Activated CD4-positive, CD25-positive, alpha-beta regulatory T cell (primary cell): ENCODE measurements at regions not wholly inside any gene's neighbourhood (a gene's known extent, or its start where the extent isn't known, plus 50 kb on each side); places are given as distances from the start of the nearest gene placed in this dataset.

ENCODE experiments used
- DNase-seq, 4 experiments: peaks; one replicate each; lab custom pipeline; 2025; lab: John Stamatoyannopoulos, UW

DNA sequence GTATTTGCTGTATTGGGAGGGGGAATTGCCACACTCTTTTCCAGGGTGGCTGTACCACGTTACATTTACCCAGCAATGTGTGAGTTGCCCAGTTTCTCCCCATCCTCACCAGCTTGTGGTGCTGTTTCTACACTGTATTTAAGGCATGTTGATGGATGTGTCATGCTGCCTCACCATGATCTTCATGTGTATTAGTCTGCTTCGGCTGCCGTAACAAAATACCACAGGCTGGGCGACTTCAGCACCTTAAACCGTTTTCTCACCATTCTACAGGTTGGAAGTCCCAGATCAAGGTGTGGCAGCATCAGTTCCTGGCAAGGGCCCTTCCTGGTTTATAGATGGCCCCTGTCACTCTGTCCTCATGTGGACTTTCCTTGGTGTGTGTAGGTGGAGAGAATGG lies 169.7 kb downstream of the IGLL1 start:
- no peak for DNase-seq

DNA sequence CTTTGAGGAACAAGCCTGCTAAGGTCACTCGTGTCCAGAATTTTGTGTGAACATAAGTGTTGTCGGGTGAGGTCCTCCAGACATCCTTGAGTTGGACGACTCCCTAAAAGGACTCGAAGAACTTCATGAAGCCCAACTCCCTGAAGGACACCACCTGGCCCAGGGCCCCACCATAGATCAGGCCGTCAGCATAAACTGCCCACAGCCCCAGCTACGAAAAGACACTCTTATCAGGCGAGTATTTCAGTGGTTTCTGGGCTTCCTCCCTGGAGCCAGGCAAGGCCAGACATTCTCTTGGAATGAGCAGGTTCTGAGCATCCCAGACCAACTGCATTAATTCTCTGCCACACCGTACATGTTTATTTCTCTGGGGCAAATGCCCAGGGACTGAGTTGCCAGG lies 170.1 kb downstream of the IGLL1 start:
- DNase-seq: no peak

DNA sequence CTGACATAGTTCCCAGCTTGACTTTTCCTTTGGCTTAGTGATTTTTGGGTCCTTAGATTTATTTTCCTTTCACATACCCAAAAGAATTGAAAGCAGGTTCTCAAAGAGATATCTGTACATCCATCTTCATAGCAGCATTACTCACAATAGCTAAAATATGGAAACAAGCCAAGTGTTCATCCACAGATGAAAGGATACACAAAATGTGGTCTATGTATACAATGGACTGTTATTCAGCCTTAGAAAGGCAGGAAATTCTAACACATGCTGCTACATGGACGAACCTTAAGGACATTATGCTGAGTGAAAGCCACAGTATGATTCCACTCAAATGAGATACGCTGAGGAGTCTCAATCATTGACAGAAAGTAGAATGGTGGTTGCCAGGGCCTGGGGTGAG lies 171.8 kb downstream of the IGLL1 start:
- DNase-seq: no peak

DNA sequence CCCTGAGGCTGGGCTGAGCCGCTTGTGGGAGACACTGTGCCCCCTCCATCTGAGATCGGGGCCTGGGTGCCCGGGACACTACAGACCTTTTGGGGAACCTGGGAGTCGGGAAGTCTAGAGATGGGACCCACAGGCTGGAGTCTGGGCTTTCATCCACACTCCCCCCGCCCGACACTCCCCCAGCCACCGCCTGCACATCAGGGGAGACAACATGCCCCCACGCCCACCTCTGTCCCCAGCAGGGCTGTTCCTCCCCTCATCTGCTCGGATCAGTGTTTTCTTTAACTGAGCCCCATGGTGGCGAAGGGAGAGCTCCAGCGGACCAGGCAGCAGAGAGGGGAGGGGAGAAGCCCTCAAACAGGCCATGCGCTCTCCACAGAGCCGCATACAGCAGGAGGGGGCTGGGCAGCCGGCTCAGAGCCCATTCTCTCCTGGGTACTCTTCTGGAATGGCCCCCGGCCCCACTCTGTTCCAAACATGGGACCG lies 174.7 kb downstream of the IGLL1 start:
- DNase-seq: no peak

DNA sequence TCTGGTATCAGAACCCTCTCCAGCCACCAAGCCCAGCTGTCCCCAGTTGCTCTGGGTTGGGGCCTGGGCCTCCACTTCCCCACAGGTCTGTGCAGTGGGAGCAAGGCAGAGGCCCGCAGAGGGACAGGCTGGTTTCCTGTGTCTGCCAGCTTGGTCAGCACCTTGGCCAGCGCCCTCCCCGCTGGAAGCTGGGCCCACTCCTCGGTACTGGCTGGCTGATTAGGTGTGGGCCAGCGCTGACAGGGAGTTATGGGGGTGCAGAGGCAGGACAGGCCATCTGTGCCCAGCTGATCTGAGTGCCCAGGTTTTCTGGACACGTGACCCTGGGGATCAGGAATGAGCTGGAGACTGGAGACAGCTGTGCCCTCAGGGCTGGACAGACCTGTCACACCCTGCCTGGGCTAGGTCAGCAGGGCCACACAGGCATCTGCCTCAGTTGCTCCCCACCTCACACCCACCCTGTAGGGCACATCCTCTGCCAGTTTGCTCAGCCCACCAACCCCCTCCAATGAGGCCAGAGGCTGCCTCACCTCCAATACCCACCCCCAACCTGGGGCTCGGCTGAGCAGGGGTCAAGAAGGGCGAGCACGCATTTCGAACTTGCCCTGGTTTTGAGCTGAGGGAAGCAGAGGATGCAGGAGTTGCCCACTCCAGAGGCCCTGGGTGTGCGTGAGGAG lies 175.3 kb downstream of the IGLL1 start:
- no peak for DNase-seq

DNA sequence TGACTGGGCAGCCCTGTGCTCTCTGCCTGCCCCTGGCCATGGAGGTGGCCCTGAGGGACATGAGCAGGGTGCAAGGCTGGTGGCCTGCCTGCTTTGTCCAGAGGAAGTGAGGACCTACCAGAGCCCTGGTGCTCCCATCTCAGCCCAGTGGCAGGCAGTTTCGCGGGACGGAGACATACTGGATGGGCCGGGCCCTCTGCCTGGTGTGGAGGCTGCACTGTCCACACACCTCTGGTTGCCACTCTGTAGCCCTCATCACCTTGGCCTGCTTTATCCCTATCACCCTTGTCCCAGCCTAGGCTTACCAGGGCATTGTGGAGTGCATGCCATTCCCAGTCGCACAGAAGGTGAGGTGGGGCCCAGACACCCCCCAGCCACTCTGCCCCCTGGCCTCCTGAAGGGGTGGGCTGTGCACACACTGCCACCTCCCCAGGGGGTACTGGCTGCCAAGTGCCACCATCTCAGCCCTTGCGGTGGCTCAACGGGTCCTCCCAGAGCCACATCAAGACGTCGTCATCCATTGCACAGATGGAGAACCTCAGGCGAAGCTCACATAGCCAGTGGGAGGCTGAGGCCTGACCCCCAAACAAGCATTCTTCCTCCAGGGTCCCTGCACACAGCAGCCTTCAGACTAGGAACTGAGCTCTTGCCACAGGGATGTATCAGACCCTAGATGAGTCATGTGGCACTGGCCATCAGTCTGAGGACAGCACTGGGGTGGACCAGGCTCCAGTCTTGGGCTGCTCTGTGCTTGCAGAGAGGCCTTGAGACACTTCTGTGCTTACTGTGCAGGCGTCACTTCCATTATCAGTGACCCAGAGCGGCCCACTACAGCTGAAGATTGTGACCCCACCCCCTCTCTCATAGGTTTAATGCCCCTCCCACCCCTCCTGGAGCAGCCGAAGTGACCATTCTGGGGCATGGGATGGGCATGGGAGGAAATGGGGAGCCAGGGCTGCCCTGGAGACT lies 176.1 kb downstream of the IGLL1 start:
- no peak for DNase-seq

DNA sequence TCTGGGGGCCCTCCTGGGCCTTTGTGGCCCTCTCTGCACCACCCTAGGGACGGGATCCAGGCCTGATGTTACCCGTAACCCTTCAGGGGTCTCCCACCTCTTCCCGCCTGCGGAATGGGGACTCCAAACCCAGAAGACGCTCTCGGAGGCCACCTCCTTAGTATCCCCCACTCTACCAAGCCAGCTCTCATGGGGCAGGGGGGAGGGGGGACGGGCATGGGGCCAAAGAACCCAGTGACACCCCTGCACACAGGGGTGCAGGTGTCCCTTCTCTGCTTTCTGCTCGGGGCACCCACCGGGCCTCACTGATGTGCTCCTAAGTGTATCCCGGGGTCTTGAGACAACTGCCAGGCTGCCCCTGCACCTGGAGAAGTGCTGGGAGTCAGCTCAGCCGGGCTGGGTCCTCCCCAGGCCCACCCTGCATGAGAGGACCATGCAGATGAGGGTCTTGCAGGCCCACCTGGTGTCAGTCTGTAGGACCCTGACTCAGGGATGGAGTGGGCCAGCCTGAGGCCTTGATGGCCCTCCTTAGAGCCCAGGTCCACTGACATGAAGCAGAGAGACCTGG lies 176.9 kb downstream of the IGLL1 start:
- no peak for DNase-seq

DNA sequence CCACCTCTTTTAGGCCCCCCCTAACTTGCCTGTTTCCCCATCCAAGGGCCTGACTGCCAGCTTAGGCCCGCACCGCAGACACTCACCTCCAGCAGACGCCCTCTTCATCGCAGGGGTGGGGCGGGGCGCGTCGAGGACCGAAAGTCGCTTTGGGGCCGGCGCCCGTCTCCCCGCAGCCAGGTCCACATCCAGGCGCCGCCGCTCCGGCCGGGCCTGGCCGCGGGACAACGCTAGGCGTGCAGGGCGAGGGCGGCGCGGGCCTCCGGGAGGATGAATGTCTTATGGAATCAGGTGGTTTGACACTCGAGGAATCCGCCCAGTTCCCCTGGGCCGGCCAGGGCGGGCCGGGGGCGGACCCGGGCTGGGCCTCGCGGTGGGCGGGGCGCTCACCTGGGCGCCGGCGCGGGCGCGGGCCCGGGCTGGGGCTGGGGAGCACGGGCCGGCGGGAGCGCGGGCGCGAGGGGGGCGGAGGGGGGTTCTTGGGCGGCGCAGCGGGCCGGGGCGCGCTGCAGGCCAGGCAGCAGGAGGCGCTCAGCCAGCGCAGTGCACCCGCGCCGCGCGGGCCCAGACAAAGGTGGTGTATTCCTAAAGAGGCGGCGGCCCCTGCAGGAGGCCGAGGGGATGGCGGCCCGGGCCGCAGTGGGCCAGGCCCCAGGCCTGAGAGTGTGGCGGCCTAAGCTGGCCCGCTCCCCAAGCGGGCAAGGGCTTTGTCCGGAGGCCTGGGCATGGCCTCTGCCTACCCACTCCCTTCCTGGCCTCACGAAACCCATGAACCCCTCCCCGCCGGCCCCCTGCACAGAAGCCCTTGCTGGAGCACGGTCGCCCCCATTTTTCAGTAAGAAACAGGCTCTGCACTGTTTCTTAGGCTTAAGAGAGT lies 177.6 kb downstream of the IGLL1 start:
- DNase-seq: no peak

DNA sequence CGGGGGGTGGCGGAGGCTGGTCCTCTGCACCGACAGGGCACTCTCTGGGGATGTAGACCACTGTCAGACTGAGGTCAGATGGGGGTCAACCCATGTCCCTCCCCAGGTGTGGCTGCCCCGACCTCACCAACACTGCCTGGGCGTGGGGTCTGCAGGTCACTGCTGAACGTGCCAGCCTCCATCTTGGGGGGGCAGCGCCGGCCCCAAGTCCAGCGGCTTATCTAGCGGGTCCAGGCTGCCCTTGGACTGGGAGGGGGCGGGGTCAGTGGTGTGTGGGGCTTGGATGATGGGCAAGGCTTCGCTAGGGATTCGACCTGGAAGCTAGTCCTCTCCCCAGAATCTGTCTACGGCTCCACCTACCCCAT lies 178.2 kb downstream of the IGLL1 start:
- DNase-seq: no peak

DNA sequence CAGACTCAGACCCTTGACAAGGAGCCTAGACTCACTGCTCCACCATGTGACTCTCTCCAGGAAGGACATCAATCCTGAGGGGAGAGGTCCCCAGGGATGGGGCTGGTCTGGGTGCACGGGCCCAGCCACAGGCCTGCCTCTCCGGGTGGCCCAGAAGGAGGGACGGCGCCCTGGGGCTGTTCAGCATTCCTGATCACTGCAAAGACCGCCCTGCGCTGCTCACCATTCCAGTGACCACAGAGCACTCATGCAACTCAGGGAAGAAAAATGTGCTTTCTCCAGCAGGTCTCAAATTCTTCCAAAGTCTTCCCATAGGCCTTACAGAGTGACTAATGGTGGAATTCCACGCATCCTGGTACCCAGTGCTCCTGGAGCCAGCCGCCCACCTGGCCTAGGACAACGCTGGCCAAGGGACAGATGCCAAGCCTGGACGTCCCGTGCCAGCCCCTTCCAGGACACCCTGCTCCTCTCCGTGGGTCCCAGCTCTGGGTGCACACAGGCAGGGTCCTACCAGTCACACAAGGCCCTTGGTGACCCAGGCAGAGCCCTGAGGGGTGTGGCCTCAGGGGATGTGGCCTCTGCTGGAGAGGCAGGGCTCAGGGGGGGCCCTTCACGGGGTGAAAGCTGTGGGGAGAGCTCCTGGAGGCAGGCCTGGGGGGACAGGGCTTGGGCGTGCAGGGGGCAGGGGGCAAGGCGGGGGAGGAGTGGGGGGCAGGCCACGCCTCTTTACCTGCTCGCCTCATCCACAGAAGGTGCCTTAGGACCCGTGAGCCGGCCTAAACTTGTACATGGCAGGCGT lies 178.8 kb downstream of the IGLL1 start:
- no peak for DNase-seq

DNA sequence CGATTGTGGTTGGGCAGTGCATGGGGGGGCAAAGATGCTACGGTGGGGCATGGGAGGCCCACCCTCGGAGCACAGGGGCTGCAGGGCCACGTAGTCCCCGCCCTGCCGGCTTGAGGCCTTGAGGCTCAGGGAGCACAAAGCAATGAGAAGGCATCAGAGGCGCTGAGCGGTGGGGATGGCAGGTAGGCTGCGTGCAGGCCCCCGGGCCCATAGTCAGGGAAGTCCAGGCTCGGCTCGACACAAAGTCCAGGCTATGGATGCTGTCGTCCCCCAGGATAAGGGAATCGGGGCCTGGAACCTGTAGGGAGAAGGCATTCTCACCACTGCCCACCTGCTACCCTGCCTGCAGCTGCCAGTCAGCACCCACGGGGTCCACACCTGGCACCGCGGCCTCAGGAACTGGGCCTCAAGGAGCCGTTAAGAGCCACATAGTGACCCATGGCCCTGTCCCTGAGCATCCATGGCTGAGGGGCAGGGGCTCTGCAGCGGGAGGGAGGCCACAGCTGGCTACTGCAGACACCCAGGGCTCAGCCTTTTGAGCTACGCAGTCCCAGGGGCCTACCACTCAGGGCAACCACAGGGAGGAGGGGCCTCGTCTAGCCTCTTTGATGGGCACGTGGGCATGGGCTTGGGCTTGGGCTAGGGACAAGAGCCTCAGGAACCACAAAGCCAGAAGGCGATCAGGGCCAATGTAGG lies 179.7 kb downstream of the IGLL1 start:
- no peak for DNase-seq

DNA sequence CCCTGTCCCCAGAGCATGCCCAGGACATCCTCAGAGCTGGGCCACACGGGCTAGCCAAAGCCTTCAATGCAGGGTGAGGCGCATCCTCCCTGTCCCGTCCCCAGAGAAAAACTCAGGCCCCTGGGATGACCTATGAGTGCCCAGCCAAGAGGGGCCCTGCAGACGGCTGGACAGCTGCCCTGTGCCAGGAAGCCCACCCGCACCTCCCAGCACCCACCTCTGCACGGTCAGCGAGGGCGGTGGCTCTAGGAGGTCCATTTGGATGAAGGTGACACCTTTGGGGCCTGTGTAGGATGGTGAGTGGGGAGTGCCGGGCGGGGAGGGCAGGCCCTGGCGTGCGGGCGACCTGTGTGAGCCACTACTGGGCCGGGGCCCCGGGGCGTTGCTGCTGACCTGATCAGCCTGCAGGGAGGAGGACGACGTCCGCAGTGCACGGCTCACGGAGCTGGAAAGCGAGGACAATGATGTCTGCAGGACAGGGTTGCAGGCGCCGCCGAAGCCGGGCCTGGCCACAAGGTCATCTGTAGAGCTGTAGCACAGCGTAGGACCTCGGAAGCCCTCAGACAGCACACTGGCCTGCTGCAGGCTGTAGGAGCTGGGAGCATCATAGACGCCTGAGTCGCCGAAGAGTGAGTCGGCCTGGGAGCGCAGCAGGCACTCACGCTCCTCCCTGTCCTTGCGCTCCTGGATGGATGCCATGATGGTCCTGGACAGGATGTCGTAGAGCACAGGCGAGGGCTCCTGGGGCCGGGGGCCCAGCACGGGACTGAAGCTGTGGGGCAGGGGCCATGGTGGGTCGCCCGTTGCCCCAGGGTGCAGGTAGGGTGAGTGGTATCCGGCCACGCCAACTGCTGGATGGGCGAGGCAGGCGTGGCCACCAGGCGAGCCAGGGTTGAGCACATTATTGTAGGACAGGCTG lies 180.5 kb downstream of the IGLL1 start:
- no peak for DNase-seq

DNA sequence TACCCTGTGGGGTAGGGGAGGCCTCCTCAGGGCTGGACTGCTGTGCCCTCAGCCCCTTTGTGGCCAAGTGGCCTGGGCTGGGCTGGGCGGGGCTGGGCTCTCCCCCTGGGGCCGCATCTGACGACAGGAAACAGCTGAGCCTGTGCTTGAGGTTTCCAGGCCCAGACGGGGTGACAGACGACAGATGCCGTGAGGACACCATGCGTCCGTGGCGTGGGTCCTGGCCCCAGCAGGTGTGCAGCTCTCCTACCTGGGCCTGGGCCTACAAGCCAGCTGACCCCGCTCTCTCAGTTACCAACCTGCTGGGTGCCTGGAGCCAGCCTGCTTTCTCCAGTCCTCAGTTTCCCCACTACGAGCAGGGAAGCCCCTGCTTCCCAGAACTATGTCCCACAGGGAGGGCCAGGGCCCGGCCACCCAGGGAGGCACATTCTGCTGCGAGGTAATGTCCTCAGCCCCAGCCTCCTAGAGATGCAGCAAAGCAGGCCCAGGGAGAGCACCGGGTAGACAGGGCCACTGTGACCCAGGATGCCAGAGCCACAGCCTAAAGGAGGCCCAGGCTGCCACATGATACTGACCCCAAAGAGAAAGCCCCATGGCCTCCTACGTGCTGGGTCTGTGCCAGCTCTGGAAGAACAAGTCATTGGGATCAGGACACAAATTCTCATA lies 181.3 kb downstream of the IGLL1 start:
- no peak for DNase-seq

DNA sequence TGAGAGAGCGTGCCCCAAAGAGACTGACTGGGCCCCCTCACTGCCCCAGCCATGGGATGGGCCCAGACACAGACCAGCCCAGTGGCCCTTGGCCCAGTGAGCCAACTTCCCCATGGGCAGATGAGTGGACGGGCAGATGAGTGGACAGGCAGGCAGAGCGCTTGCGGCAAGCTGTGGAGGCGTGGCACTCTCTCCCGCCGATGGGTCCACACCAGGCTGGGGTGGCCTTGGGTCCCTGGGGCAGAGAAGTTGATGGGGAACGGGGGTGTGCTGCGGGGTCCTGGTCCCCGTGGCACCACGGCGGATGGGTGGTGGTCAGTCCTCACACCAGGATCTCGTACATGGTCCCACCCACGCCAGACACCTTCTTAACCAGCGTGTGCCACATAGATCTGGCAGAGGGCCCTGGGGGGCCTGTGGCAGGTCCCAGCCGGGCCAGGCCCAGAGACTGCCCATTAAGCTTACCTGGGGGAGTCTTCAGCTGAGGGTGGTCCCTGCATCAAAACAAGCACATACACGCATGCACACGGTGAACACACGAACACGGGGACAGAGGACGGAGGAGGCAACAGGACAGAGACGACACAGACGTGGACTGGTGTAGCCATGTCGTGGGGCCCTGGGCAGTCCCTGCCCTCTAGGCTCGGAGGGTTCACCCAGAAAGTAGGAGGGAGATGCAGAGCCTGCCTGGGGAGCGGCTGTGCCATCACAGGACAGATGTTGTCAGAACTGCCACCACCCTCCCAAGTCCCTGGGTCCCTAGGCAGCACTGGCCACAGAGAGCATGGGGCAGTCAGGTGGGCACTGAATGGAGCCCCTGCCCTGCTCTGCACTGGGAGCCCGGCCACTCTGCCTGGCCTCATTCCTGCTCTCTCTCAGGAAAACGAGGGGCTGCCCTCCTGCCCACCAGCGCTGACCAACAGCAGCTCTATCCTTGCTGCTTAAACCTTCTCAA lies 182.2 kb downstream of the IGLL1 start:
- no peak for DNase-seq

DNA sequence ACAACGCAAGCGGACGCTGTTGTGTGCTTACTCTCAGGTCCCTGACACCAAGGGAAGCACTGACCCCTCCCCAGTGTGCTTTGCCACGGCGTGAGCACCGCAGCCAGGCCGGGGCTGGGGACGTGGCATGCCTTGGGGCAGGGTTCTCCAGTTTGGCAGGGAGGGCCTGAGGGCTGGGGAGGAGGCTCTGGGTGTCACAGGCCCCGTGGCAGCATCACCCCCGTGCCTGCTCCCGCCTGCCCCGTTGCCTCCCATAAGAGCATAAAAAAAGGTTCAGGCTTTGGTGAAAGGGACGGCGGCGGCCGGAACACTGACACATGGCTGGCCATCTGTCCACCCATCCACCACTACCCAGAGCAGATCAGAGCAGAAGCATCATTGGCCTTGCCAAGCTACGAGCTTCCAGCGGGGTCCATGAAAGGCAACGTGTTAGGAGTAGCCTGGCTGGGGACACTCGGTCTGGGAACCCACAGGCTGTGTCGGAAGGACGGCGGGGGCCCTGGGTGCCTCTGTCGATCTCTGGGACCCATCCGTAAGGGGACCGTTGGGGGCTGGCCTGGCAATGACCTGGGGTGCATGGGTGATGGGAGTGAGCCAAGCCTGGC lies 183.0 kb downstream of the IGLL1 start:
- DNase-seq: no peak

DNA sequence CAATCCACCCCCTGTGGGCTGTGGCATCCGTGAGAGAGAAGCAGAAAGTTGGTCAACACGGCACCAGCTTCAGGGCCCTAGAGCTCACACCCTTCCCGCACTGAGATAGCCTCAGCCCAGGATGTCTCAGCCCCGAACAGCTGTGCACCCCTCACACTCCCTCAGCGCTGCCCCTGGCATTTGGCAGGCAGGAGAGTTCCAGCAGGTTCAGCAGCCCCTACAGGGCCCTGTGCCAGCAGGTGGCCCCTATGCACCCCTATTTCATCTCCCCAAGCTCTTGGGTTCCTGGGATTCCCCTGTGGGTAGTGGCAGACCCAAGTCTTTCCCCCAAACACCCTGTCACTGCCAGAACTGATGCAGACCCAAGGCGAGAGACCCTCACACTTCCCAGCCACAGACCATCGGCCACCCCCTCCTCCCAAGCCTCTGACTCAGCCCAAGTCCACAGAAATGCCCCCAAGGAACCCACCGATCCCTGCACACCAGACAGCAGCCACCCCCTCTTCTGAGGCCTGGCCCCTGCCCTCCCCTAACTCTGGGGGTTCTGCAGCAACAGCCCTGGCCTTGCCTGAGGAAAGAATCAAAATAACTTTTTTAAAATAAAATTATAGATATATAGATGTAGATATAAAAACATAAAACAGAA lies 183.6 kb downstream of the IGLL1 start:
- DNase-seq: no peak
